DMS79 (cell line): ENCODE measurements at regions not wholly inside any gene's neighbourhood (a gene's known extent, or its start where the extent isn't known, plus 50 kb on each side); places are given as distances from the start of the nearest gene placed in this dataset.
A peak's percentile ranks its signal among the peaks of the same experiment; 100 is the strongest.
"Not testable (repeated sequence)": the region's sequence is repeated elsewhere in the genome, so short reads cannot be mapped to it uniquely, and the experiment has no call there.

ENCODE experiments used
- DNase-seq: peaks from one replicate; lab custom pipeline; 2025; lab: John Stamatoyannopoulos, UW

DNA sequence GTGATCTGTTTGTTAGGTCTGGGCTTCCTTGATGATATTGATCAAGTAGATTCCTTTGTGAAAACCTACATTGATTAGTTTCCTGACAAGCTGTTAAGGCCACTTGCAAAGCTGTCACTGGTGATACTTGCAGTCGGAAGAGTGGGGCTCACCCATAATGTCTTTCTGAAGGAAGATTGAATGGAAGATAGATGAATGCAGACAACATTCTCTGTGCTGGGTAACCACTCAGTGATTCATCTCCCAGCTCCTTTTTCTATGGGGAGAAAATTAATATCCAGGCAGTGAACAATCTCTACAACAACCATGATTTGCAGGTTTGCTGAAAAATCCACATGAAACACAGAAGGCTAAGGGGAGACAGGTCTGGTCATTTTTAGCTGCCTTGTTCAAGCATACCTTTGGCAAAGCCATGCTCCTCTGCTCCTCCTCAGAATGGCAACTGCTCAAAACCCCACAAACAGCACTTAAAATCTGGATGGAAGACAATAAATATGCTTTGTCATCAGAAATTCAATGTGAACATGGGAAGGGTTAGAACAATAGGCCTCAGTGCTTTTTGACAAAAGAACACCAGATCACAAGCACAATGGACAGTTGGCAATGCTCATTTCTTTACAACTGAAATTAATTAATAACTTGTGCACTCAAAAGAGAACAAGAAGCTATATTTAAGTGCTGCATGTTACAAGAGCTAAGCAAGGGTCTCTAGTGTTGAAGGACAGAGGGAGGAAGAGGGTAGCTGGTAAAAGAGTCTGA lies 495.4 kb downstream of the TOX3 start:
- DNase-seq: no peak

DNA sequence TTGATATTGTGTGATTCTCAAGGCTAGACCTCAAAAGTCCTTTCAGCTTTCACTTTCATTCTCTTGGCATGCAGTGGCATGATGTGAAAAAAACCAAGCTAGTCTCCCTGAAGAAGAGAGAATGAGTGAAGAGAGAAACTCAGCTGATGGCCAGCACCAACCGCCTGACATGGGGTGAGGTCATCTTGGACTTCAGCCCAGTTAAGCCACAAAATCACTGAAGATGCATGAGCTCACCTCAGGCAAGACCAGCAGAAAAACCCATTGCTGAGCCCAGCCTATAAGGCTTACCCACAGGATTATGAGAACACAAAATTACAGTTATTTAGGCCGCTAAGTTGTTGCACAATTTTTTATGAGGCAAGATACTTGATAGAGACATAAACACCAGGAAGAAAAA lies 496.5 kb downstream of the TOX3 start:
- no peak for DNase-seq

DNA sequence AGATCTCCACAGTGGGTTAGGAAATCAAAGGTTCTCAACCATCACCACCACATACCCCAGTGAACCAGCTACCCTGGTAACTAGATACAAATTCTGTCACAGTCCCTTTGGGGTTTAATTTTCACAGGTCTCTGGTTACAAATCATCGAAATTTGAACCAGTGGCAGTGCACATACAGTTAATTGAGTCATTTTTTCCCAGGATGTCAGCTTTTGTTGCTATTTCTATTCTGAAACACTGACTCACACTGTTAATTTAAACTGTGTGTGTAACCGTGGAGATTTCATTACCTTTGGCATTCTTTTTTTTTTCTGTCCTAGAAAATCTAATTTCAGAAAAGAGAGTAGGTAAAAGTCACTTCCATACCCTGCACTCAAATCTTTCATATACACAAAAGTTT lies 511.5 kb downstream of the TOX3 start:
- no peak for DNase-seq

DNA sequence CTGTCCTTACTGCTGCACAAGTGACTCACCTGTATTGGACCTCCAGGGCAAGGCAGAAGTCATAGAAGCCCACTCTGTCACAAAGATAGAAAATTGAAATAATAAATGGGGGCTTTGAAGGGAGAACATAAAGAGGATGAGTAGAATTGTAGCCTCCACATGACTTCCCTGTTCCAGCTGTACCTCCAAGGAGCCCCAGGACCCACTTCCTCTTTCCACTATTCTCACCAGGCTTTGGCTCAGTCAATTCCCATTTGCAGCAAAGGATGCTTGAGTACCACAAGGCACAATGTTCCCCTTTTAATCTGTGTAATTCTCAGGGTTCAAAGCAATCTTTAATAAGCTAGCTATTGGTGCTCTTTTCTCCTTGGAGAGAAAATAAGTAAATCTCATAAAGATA lies 512.1 kb downstream of the TOX3 start:
- no peak for DNase-seq

GRCh38 chr16:52033992-52034391 lies 513.0 kb downstream of the TOX3 start:
- DNase-seq: no peak

DNA sequence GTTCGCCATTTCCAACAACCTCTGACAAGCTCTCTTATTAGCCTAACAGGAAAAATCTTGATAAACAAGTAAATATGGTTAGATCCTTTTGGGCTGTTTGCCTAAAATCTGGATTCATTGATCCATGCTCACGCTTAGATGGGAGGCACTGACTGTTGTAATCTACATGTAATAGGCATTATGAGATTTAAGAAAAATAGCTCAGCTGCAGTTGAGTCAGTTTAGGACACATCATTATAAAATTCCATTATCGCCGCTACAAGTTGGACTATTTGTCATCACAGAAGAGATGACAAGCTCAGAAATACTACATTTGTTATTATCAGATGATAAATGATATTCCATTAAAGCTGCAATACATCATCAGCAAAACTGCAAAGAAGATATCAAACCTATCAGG lies 524.0 kb downstream of the TOX3 start:
- no peak for DNase-seq

DNA sequence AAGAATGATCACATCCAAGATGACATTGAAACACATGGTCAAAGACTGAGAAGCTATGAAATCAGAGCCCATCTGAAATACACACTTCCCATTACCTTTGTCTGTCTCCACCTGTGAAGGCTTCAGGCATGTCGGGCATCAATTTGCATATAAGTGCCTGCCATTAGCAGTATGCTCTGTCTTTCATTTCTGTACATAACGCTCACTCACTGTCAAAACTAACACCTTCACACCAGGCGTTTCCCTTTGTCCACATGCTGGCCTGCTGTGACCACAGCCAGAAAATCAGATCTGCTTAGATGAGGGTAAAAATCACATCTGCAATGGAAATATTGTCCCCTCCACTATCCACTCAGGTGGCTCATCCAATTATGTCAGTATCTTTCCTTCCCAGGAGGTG lies 524.8 kb downstream of the TOX3 start:
- DNase-seq: no peak

DNA sequence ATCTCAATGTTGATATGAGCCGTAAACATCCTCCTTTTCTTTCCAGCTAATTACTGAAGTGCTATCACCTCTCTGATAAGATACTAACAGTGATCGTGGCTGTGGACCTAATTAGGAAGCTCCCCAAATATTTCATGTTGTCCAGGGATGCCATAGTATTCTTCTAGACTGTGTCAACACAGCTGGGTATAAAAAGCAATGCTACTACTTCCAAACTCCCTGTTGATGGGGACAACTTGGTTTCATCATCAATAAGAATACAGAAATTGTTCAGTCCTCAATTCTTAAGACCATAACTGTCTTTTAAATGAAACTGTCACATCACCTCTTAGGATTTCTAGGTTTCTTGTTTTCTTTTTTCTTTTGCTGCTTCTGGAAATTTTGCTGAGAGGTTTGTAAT lies 530.6 kb downstream of the TOX3 start:
- no peak for DNase-seq

DNA sequence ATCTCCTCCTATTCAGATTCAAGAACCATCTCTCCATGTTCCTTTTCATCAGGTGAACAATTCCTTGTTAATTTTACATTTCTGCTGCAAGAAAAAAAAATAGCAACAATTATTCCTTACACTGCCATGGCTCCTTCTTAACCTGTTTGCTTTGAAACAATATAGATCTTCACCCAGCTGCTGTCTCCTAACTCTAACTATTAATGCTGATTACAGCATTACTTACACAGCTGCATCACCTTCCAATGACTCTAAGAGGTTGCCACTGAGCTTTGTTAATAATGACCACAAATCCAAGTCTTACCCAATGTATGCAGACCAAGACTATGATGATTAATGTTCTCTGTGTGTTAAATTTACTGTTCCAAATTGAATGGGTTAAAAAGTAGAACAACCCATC lies 541.4 kb downstream of the TOX3 start:
- no peak for DNase-seq

- DNase-seq: no peak
Measured at GRCh38 chr16:52004343-52004742, 542.6 kb downstream of the TOX3 start.

GRCh38 chr16:52002026-52002425 lies 544.9 kb downstream of the TOX3 start:
- no peak for DNase-seq

- peak; percentile 56 for DNase-seq
Measured at GRCh38 chr16:51996516-51996915, 550.4 kb downstream of the TOX3 start.

DNA sequence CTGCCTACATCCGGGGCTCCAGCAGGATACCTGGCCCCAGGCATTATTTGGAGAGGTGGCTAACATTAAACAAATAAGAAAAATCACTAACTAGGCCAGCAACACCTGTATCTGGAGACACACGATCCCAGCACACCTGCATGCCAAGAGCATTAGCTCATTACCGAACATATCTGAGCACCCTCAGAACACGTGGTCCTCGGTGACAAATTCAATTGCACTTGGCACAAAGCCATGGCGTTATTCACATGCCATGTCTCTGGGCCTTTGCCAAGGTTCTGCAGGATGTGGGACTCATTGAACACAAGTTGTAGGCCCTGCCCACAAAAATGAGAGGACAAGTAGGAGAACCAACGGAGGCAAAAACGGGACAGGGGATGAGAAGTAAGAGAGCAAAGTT lies 552.3 kb downstream of the TOX3 start:
- peak; percentile 78 for DNase-seq

- no peak for DNase-seq
Measured at GRCh38 chr16:51989637-51990230, 557.2 kb downstream of the TOX3 start.

DNA sequence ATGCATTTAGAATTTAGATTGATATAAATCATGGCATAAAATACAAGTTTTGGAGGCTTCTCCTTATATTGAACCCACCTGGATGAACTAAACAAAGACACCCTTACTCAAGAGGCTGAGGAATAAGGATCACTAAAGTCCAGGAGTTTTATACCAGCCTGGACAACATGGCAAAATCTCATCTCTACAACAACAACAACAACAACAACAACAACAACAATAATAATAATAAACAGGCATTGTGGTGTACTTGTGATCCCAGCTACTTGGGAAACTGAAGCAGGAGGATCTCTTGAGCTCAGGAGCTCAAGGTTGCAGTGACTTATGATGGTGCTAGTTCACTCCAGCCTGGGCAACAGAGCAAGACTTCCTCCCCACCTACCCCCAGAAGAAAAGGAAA lies 558.0 kb downstream of the TOX3 start:
- no peak for DNase-seq

- DNase-seq: no peak
Measured at GRCh38 chr16:51987519-51987918, 559.4 kb downstream of the TOX3 start.

- DNase-seq: no peak
Measured at GRCh38 chr16:51986717-51987116, 560.2 kb downstream of the TOX3 start.

GRCh38 chr16:51986301-51986700 lies 560.6 kb downstream of the TOX3 start:
- no peak for DNase-seq

GRCh38 chr16:51985126-51985525 lies 561.8 kb downstream of the TOX3 start:
- DNase-seq: no peak

- no peak for DNase-seq
Measured at GRCh38 chr16:51984395-51984794, 562.5 kb downstream of the TOX3 start.

- DNase-seq: peak; percentile 49
Measured at GRCh38 chr16:51982715-51983680, 563.9 kb downstream of the TOX3 start.

GRCh38 chr16:51981725-51982124 lies 565.2 kb downstream of the TOX3 start:
- no peak for DNase-seq

- not testable (repeated sequence) for DNase-seq
Measured at GRCh38 chr16:51977506-51977905, 569.4 kb downstream of the TOX3 start.
